ENCODE measurements at regions not wholly inside any gene's neighbourhood (a gene's known extent, or its start where the extent isn't known, plus 50 kb on each side); places are given as distances from the start of the nearest gene placed in this dataset.
"Not testable (repeated sequence)": the region's sequence is repeated elsewhere in the genome, so short reads cannot be mapped to it uniquely, and the experiment has no call there.

GRCh38 chr3:139231555-139232281 lies 112.1 kb upstream of the MRPS22 start:
- ChIA-PET CTCF (interaction anchor here (0.8 kb wide), 1 partner anchor 13 kb away, joined by 3 read pairs; no protein-coding TSS in a partner anchor), POLR2A (no interaction called here)
- TF ChIP-seq, protein P1, sequence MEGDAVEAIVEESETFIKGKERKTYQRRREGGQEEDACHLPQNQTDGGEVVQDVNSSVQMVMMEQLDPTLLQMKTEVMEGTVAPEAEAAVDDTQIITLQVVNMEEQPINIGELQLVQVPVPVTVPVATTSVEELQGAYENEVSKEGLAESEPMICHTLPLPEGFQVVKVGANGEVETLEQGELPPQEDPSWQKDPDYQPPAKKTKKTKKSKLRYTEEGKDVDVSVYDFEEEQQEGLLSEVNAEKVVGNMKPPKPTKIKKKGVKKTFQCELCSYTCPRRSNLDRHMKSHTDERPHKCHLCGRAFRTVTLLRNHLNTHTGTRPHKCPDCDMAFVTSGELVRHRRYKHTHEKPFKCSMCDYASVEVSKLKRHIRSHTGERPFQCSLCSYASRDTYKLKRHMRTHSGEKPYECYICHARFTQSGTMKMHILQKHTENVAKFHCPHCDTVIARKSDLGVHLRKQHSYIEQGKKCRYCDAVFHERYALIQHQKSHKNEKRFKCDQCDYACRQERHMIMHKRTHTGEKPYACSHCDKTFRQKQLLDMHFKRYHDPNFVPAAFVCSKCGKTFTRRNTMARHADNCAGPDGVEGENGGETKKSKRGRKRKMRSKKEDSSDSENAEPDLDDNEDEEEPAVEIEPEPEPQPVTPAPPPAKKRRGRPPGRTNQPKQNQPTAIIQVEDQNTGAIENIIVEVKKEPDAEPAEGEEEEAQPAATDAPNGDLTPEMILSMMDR (IDR thresholded peaks at IDR 0.05; ENCODE audit: insufficient read depth, low read length, missing control alignments): no peak
- no peak for DNase-seq (ENCODE audit: low read depth, low spot score)
- no peak overlapping the region for H3K4me3 ChIP-seq (ENCODE audit: low read depth, low read length)

- POLR2A ChIA-PET; DNase-seq (ENCODE audit: low read depth, low spot score); H3K4me3 ChIP-seq (ENCODE audit: low read depth, low read length); CTCF ChIA-PET: not testable (repeated sequence)
Observed at GRCh38 chr3:139232341-139232740, 111.5 kb upstream of the MRPS22 start.

GRCh38 chr3:139234491-139234890 lies 109.3 kb upstream of the MRPS22 start:
- POLR2A ChIA-PET: no interaction called here
- CTCF ChIA-PET: no interaction called here
- TF ChIP-seq, protein P1 (IDR thresholded peaks at IDR 0.05; ENCODE audit: insufficient read depth, low read length, missing control alignments): no peak
- H3K4me3 ChIP-seq (ENCODE audit: low read depth, low read length): no peak overlapping the region
- no peak for DNase-seq (ENCODE audit: low read depth, low spot score)

- TF ChIP-seq, protein P1 (IDR thresholded peaks at IDR 0.05; ENCODE audit: insufficient read depth, low read length, missing control alignments): no peak
- no peak for DNase-seq (ENCODE audit: low read depth, low spot score)
- ChIA-PET CTCF (interaction anchor here (0.8 to 1.3 kb wide), 2 partner anchors 10 to 122 kb away, joined by 3 to 4 read pairs; no protein-coding TSS in a partner anchor), POLR2A (no interaction called here)
- H3K4me3 ChIP-seq (ENCODE audit: low read depth, low read length): no peak overlapping the region
Observed at GRCh38 chr3:139235192-139235591, 108.6 kb upstream of the MRPS22 start.

- DNase-seq (ENCODE audit: low read depth, low spot score): no peak
- CTCF ChIA-PET: interaction anchor here (0.6 to 1.3 kb wide), 2 partner anchors 9 to 820 kb away, joined by 3 to 4 read pairs; no protein-coding TSS in a partner anchor
- TF ChIP-seq, protein P1 (IDR thresholded peaks at IDR 0.05; ENCODE audit: insufficient read depth, low read length, missing control alignments): no peak
- POLR2A ChIA-PET: no interaction called here
- no peak overlapping the region for H3K4me3 ChIP-seq (ENCODE audit: low read depth, low read length)
Observed at GRCh38 chr3:139236336-139236735, 107.5 kb upstream of the MRPS22 start.

DNA sequence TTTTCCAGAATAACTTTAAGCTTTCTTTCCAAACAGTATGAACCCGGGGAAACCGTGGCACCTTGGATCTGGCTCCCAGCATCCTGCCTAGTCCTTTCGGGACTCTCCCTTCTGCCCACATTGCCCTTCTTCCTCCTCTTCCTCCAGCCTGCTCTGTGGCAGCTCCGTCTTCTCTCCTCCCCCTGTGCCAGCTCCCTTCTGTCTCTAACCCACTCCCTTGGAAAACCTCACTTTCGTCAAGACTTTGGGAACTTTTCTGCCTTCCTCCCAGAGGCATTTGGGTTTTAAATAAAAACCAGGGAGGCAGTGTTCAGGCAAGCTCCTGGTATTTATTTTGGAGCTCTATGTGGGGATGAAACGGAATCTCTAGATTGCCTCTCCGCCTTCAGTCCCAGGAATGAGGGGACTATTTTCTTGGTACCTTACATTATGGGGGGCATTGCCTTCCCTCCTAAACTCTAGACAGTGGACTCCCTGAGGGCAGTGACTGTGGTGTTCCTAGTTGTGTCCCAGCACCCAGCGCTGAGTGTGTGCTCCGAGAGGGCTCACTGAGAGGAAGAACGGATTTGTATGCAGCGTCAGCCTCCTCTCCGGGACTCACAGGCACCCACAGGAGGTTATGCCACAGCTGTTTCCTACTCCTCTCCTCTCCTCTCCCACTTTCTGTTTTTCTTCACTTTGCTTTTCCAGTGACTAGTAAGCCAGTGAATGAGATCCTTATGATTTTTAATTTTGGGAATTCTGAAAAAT lies 105.4 kb upstream of the MRPS22 start:
- ChIA-PET POLR2A (no interaction called here), CTCF (interaction anchor here (1.1 kb wide), 1 partner anchor 126 kb away, joined by 3 read pairs; no protein-coding TSS in a partner anchor)
- TF ChIP-seq, protein P1 (IDR thresholded peaks at IDR 0.05; ENCODE audit: insufficient read depth, low read length, missing control alignments): no peak

More for the DNA sequence above, 105.4 kb upstream of the MRPS22 start:
- no peak for DNase-seq (ENCODE audit: low read depth, low spot score)
- no peak overlapping the region for H3K4me3 ChIP-seq (ENCODE audit: low read depth, low read length)
